GM18520 (cell line): ENCODE measurements at regions not wholly inside any gene's neighbourhood (a gene's known extent, or its start where the extent isn't known, plus 50 kb on each side); places are given as distances from the start of the nearest gene placed in this dataset.
"Not testable (repeated sequence)": the region's sequence is repeated elsewhere in the genome, so short reads cannot be mapped to it uniquely, and the experiment has no call there.

ENCODE experiments used
- ATAC-seq: cut with Tn5 transposase; IDR thresholded peaks from one replicate; pipeline ENCODE4 v1.9.1; 2021; ENCODE audit not compliant: unreplicated experiment

DNA sequence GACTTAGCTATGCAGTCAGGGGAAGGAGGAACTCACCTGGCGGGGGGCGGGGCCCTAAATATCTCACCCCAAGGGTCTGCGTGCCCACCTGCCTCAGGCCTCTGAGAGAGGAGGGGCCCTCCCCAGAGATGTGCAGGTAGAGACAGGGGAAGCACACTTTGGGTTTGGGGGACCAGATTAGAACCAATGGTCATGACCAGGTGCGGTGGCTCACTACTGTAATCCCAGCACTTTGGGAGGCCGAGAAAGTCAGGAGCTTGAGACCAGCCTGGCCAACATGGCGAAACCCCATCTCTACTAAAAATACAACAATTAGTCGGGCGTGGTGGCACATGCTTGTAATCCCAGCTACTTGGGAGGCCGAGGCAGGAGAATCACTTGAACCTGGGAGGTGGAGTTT is 246.4 kb upstream of the TCERG1L start:
- not testable (repeated sequence) for ATAC-seq

GRCh38 chr10:131559450-131559911 is 248.0 kb upstream of the TCERG1L start:
- no peak for ATAC-seq

DNA sequence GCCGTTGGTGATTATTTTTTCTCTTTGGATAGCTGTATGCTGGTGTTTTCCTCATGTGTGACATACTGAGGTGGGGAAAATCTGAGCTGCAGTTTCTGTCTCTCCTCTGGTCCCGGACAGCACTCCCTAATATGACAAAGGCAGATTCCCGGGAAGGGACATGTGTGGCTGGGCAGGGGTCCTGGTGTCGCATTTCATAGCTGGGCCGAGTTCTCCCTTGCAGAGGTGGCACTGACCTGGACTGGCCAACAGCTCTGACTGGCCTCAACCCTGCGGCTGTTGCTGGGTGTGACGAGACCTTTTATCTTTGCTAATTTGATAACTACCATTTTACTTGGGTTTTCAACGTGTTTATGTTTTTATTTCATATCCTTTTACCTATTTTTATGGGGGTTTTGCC is 248.6 kb upstream of the TCERG1L start:
- no peak for ATAC-seq

- no peak for ATAC-seq
These were observed 249.3 kb upstream of the TCERG1L start for GRCh38 chr10:131560706-131561355.

DNA sequence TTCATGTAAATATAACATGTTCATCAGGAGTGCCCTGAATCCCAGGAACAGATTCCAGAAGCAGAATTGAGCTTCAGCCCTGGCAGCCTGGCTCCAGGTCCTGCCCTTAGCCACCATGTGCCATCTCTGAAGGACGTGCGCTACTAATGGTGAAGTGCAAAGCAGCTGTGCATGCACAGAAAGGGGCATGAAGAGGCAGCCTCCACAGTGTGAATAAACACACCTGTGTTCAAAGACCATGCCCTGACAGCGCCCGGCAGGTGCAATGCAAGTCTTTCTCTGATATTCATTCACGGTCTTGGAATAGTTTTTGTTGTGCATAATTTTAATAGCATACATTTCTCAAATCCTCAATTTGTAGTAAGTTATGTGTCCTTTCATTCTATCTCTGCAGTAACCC is 250.4 kb upstream of the TCERG1L start:
- ATAC-seq, result no peak

DNA sequence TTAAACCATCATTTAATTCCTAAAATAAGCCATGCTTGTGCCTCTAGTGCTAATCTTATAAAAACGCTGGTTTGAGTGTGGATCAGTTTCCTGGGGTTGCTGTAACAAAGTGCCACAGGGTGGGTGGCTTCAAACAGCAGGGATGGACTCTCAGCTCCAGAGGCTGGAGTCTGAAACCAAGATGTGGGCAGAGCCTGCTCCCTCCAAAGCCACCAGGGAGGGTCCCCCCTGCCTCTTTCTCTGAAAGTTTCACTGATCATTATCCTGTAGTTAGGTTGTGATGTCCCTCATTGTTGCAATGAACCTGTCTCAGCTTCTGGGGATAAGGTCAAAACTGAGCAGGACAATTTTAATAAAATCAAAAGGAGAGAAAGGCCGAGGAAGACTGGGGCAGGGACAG is 251.9 kb upstream of the TCERG1L start:
- ATAC-seq, result no peak

- ATAC-seq, result no peak
These were observed 256.0 kb upstream of the TCERG1L start for GRCh38 chr10:131567279-131568162.

DNA sequence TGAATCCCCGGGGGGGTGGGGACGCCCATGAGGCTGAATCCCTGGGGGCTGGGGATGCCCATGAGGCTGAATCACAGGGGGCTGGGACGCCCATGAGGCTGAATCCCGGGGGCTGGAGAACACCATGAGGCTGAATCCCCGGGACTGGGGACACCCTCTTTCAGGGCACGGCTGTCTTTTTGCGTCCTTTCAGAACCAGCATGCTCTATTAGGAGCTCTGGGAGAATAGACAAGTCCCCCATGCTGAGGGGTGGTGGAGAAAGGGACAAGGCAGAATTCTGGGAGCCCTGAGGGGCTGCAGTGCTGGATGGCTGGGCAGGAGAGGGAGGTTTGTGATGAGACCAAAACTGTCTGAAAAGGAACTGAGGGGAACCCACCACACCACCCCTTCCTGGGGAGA is 257.3 kb upstream of the TCERG1L start:
- ATAC-seq, result no peak

DNA sequence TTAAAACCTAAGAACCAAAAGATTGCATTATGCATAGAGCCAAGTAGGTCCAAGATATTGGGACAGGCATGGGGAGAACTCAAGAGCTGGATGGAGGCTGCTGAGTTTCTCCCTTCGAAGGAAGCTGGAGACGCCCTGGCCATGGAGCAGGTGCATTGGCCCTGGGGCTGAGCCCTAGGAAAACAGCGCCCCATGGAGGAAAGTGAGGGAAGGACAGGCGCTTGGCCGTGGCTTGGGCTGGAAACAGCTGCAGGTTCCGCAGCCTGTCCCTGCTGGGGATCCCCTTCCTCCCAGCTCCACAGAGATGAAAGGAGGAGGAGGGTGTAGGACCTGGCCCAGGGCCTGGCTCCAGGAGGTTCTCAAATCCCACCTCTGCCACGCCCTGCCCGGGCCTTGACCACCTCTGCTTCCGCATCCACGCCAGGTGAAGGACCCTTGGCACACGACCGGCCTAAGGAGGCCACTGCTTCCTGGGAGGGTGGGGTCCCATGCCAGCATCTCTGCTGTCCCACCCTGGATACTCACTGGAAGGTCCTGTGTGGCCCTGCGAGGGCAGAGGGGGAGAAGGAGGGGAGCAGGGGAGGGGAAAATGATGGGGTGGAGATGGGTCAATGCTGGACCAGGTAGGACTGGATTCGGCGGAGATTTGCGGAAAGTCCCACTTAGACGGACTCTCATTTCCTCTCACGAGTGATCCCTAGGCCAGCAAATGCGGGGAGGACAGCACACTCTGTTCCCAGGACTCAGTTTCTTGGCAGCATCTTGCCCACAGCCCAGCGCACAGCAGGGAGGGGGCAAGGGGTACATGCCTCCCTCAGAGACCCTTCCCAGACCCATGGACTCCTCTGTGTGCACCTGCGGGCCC is 258.6 kb upstream of the TCERG1L start:
- no peak for ATAC-seq

GRCh38 chr10:131570716-131571307 is 259.3 kb upstream of the TCERG1L start:
- no peak for ATAC-seq

DNA sequence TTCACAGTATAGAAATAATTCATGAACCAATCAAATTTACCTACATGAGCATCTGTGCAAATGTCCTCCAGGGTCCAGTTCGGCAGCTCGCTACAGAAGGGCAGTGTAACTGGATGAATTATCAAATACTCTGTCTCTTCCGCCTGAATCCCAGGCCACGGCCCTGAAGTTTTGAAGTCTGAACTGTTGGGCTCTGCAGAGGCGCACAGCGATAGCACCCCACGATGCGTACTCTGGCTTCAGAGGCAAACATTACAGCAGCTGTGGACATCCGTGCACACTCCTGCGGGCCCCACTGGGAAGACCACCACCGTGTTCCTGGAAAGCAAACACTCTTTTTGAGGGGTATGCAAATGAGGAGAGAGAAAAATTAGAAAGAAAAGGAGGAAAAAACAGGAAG is 259.8 kb upstream of the TCERG1L start:
- ATAC-seq, result no peak

GRCh38 chr10:131571865-131572264 is 260.3 kb upstream of the TCERG1L start:
- no peak for ATAC-seq

GRCh38 chr10:131573256-131573655 is 261.7 kb upstream of the TCERG1L start:
- ATAC-seq, result no peak

- no peak for ATAC-seq
These were observed 262.2 kb upstream of the TCERG1L start for GRCh38 chr10:131573707-131574106.

DNA sequence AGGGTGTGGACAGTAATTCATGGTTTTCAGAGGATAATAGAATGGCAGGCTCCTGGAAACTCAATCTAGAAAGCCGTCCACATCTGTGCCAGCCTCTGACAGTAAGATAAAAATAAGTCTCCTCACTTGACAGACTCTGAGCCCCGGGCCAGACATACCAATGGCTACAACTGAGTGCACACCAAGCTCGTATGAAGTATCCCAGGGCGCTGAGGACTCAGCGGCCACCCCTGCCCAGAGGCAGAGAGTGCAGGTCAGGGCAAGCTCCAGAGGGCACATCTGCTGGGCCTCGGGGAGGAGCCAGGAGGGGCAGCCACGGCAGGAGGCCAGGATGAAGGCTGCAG is 262.8 kb upstream of the TCERG1L start:
- ATAC-seq, result no peak

DNA sequence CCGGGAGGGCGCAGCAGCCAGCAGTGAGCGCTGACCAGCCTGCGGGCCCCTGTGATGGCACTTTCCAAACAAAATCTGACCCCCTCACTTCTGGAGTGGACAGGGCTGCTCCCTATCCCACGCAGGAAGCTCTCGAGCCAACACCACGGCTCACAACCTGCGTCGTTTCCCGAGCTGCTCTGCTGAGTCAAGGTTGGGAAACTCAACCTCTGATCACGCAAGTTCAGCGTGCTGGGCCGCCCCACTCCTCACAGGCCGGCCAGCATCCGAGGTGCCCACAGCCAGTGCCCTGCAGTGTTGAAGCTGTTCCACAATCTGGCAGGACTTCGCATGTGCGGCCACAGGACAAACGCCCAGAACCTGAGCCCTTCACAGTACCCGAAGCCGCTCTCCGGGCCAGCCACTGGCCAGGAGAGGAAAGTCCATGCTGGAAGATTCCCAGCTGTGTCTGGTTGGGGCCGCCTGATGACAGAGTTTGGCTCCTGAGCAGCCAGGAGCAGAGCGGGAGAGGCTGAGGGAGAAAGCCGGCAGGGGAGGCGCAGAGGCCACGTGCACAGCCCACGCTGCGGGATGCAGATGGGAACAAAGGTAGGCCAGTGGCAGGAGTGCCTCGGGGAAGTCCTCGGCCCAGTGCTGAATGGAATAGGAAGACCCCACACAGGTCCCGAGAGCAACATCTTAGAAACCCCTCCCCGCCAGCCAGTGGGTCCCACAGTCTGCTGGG is 263.3 kb upstream of the TCERG1L start:
- no peak for ATAC-seq

- ATAC-seq, result no peak
These were observed 264.4 kb upstream of the TCERG1L start for GRCh38 chr10:131575877-131576276.

DNA sequence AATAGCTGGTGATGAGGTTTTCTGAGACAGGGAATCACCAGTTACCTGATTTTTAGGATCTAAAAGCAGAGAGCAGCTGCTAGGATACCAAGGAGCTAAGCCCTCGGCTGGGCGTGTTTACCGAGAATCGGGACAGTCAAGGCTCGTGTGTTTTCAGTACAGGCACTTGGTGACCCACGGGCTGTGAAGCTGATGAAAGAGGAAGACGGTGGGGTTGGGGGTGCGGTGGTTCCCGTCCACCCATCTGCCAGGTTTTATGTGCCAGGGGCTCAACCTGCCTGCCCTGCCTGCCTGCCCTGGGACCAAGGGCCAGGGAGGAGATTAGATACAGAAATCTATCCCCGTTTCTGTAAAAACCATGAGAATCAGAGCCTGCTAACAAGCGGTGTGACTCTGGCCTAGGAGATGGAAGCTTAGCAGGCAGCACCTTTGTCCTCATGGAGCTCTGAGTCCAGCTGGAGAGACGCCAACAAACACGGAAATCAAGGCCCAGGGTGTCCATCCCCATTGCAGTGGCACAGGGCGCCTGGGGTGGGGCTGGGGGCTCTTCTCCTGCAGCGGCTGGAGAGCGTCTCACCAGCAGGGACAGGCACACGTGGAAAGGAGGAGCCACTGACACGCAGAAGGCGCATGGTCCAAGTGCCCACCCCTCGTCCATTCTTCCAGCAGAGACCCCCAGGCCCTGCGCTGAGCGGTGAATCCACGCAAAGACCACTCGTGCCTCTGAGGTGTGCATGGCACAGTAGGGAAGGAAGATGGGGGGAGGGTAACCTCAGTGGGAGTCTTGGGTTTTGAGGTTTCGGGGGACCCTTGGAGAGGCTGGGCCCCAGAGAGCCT is 265.0 kb upstream of the TCERG1L start:
- no peak for ATAC-seq

GRCh38 chr10:131577178-131577555 is 265.6 kb upstream of the TCERG1L start:
- no peak for ATAC-seq
